Loucy (cell line): ENCODE measurements at regions not wholly inside any gene's neighbourhood (a gene's known extent, or its start where the extent isn't known, plus 50 kb on each side); places are given as distances from the start of the nearest gene placed in this dataset.

Source experiments
- CTCF ChIP-seq: fragments of 200-600 bp; sonication (generic); conservative IDR thresholded peaks from 2 replicates; pipeline ENCODE4 v1.5.1; 2014; ENCODE audit warnings: mild to moderate bottlenecking, antibody characterized with exemption, low read length
- EZH2phosphoT487 ChIP-seq: fragments of 200-600 bp; IDR thresholded peaks from 2 replicates; pipeline ENCODE4 v1.6.1; 2018; ENCODE audit warnings: antibody characterized with exemption, mild to moderate bottlenecking, moderate library complexity, borderline replicate concordance

- TF ChIP-seq CTCF, result no peak
- no peak for TF ChIP-seq EZH2phosphoT487
Observed at GRCh38 chr2:59184276-59185020, 943.3 kb upstream of the FANCL start.
